ENCODE measurements at regions not wholly inside any gene's neighbourhood (a gene's known extent, or its start where the extent isn't known, plus 50 kb on each side); places are given as distances from the start of the nearest gene placed in this dataset.

GRCh38 chr2:157160111-157160510, 97.4 kb upstream of the GALNT5 start:
- DNase-seq: no peak

- no peak for DNase-seq
These were observed 93.1 kb upstream of the GALNT5 start for GRCh38 chr2:157164370-157164769.

DNA sequence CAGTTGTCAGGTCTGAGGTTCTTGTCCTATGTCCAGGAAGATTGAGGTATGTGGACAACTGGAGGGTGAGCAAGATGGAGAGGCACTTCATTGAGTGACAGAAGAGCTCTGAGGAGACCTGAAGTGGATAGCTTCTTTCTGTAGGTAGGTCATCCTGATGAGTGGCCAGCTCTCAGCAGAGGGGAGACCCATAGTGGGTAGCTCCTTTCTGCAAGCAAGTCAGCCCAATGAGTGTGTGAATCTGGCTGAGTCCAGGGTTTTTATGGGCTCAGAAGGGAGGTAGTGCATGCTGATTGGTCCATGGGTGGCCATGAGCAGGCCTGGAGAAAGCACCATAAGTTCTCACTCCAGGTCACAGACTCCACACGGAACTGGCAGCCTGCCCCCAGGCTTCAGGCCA, 92.6 kb upstream of the GALNT5 start:
- no peak for DNase-seq

GRCh38 chr2:157168501-157168900, 89.0 kb upstream of the GALNT5 start:
- DNase-seq: no peak

DNA sequence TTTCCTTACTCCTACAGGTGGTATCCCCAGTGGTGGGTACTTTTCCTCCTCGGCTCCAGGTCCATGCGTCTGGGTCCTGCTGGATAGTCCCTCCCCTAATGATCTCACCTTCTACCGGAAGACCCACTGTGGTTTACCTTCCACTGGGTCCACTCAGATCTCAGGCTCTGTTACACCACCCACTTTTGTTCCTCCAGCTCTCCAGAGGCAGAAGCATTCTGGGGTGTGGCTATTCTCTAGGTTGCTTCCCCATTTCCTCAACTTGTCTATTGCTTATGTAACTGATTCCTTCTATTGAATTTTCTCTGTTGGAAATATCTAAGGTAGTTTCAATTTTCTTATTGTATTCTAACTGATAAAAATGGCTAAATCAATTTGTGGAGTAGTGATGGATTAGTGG, 87.6 kb upstream of the GALNT5 start:
- no peak for DNase-seq

GRCh38 chr2:157170299-157170698, 87.2 kb upstream of the GALNT5 start:
- no peak for DNase-seq

- no peak for DNase-seq
These were observed 85.3 kb upstream of the GALNT5 start for GRCh38 chr2:157172239-157172638.

- DNase-seq: no peak
These were observed 84.5 kb upstream of the GALNT5 start for GRCh38 chr2:157172866-157173578.

- peak; percentile 95 for DNase-seq
These were observed 83.7 kb upstream of the GALNT5 start for GRCh38 chr2:157173740-157174184.

GRCh38 chr2:157174321-157174720, 83.2 kb upstream of the GALNT5 start:
- no peak for DNase-seq

GRCh38 chr2:157176602-157177001, 80.9 kb upstream of the GALNT5 start:
- no peak for DNase-seq

- DNase-seq: no peak
These were observed 78.6 kb upstream of the GALNT5 start for GRCh38 chr2:157178874-157179273.

DNA sequence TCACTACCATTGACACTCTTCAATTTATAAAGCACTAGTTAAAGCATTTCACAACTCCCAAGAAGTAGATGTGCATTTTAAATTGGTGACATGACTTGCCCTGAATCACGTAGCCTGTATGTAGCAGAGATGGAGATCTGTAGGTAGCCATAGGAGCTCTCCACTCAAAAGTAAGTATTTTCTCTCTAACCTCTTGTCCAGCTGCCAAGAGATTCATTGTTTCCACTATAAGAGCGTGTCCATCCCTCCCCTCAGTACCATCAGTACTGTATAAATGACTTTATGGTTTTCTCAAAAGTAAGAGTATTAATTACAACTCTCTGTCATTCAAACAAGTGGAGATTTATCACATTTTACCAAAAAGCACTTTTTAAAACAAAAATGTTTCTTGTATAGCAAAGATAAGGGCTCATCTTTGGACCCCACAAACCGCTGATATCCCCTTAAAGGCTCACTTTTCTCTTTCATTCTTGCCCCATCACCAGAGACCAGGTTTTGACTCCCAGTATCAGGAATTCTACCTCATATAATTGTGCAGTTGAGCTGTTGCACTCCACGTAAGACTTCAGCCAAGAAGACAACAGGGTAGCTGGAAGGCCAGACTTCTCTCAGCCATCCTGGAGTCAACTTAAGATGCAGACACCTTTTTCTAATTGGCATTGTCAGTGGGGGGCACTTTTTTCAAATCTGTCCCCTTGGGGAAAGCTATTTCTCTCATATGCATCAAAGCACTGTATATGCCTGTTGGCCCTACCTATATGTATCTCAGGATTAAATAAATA, 78.0 kb upstream of the GALNT5 start:
- DNase-seq: no peak

GRCh38 chr2:157180359-157180758, 77.1 kb upstream of the GALNT5 start:
- DNase-seq: no peak

- DNase-seq: no peak
These were observed 76.3 kb upstream of the GALNT5 start for GRCh38 chr2:157181234-157181633.

DNA sequence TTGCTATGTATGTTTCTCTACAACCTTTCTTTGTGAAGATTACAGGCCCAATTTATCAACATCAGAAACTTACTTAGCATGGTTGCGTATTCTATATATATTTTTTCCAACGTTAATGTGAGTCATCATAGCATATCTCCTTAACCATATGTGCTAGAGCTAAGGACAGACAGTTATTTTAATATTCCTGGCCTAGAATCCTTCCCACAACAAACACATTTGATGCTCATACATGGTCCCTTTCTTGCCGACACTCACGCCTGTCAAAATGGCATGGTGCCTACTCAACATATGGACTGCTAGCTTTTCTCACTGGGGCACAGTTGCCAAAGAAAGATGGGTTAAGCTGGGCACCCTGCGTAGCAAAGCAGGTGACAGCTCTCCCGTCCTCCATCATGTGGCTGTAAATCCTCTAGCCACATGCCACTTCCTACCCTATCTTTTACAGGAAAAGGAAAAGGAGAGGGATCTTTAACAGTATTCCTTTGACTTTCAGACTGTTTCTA, 75.2 kb upstream of the GALNT5 start:
- no peak for DNase-seq

GRCh38 chr2:157182834-157183396, 74.6 kb upstream of the GALNT5 start:
- peak; percentile 62 for DNase-seq

DNA sequence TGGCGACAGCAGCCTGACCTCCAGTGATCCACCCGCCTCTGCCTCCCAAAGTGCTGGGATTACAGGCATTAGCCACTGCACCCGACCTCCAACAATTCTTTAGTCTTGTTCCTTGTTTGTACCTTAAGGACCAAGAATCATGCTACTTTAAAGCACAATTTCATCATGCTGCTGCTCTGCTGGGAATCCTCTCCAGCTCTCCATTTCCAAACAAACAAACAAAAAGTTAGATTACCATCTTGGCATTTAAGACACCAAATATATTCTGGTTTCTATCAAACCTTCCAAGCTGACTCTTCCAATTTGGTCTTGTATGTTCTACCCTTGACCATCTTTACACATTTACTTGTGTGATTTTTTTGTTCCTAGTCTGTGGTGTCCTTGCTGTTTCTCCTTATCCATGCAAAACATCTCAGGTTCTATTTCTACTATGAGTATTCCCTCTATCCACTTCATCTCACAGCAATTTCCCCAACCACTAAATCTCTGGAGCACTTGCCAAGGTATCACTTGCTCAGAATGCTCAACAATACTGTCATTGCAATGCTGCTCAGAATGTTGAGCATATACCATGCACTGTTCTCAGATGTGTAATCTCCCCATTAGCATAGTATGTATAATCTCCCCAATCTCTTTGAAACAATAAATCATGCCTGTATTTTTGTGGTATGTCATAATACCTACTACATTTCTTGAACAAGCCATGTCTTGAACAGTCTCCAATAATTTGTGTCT, 73.2 kb upstream of the GALNT5 start:
- no peak for DNase-seq

GRCh38 chr2:157185476-157186227, 71.9 kb upstream of the GALNT5 start:
- no peak for DNase-seq

DNA sequence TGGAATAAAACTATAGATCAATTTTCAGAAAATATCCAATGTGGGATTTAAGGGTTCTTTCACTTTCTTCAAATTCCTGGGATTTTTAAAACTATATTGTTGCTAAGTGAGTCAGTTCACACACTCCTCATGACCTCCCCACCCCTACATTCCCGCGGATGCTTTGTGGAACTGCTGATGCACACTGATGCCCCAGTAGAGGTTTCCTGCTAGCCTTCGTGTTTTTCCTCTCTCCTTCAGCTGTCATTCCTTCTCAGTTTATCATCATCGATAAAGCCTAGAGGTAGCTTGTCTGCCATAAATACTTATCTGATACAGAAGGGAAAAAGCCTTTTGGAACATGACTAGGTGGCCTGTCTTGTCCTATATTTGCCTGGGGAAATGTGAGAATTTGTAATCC, 67.4 kb upstream of the GALNT5 start:
- DNase-seq: no peak

- DNase-seq: no peak
These were observed 66.3 kb upstream of the GALNT5 start for GRCh38 chr2:157191186-157191585.
